LHCN-M2 (cell line): ENCODE measurements at regions not wholly inside any gene's neighbourhood (a gene's known extent, or its start where the extent isn't known, plus 50 kb on each side); places are given as distances from the start of the nearest gene placed in this dataset.

ENCODE experiments used
- DNase-seq: peaks from one replicate; pipeline ENCODE4 v3.0.0-alpha.2; 2012; ENCODE audit warnings: low read depth

DNA sequence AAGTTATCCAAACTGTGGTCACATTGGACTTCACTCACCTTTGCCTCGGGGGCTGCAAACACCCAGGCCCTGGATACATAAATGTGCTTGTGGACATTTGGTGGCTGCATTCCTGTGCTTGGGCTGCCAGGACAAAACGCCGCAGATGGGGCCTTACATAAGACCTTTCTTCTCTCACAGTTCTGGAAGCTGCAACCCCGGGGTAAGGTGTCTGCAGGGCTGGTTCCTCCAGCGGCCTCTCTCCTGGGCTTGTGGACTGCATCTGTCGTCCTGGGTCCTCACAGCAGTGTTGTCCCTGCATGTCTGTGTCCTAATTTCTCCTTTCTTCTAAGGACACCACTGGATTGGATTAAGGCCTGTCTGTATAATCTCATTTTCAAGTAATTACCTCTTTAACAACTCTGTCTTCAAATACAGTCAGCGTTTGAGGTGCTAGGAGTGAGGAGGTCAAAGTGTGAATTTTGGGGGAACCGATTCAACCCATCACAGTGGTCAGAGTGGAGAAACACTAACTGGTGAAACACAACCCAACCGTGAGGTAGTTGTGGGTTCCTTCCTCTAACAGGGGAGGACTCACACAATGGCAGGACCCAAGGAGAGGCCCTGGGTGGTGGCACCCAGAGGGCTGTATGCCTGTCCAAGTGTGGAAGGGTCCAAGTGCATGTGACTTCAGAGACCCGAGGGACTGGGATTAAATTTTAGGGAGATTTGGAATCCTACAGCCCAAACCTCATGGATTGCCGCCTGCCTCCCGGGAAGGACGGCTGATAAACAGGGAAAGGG, 415.6 kb downstream of the IRX2 start:
- DNase-seq = no peak

DNA sequence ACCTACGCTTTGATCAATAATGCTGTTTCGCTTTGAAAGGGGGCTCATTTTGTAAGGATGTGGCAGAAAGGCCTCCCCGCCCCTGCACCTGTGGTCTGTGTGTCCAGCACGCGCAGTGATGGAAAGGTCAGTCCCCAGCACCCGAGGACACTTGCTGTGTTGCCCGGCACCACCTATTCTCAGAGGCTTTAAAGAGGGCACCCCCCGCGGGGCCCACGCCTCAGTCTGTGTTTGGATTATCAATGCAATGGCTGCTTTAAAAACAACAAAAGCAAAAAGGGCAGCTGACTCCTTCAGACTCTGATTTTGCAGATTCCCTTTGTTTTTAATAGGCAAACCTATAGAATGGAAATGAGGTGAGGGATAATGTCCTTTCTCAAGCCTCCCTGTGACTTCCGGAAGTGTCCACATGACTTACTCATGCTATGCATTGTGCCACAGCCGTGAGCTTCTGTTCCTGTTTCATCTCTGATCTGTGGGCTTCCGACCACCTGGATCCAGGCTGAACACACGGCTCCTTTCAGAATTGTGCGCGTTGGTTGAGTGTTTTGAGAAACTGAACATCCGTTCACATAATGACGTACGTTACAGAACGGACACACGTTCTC, 416.2 kb downstream of the IRX2 start:
- no peak for DNase-seq

DNA sequence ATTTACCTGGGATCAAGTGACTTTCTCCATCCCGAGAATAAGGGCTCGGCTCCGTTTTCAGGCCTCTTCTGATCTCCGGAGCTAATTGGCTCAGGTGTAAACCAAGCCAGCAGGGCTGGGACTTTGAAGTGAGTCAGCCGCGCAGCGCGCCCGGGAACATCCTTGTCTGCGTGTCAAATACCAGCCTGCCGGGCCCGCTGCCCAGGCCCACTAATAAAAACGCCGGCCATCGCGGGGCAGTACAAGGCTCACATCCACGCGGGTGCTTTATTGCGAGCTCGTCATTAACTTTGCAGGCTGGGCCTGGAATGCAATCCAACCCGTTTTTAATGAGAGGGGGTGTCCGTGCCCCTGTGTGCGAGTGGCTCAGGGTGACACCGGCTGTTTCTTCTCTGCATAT, 416.8 kb downstream of the IRX2 start:
- DNase-seq = no peak

DNA sequence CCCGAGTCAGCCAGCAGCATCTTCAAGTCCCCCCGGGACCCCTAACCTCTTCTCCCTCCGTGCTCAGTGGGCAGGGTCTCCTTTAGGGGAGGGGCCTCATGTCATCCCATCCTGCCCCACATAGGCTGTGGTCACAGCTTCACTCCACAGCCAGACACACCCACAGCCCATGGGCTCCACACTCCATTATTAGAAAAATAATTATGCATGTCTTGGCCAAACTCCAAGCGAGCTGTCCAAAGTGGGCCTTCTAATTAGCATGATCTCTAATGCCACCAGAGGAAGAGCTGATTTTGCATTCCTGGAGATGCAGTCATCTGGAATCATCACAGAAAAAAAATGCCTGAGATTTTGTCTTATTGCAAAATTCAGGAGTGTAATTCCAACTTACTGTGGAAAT, 418.2 kb downstream of the IRX2 start:
- DNase-seq = no peak

DNA sequence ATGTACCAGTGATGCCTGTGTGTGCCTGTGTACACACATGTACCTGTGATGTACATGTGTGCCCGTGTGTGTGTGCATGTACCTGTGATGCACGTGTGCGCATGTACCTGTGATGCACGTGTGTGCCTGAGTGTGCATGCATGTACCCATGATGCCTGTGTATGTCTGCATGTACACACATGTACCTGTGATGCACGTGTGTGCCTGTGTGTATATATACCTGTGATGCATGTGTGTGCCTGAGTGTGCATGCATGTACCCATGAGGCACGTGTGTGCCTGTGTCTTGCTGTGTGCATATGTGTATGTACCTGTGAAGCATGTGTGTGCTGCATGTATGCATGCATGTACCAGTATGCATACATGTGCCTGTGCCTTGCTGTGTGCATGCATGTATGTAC, 419.0 kb downstream of the IRX2 start:
- DNase-seq = no peak

DNA sequence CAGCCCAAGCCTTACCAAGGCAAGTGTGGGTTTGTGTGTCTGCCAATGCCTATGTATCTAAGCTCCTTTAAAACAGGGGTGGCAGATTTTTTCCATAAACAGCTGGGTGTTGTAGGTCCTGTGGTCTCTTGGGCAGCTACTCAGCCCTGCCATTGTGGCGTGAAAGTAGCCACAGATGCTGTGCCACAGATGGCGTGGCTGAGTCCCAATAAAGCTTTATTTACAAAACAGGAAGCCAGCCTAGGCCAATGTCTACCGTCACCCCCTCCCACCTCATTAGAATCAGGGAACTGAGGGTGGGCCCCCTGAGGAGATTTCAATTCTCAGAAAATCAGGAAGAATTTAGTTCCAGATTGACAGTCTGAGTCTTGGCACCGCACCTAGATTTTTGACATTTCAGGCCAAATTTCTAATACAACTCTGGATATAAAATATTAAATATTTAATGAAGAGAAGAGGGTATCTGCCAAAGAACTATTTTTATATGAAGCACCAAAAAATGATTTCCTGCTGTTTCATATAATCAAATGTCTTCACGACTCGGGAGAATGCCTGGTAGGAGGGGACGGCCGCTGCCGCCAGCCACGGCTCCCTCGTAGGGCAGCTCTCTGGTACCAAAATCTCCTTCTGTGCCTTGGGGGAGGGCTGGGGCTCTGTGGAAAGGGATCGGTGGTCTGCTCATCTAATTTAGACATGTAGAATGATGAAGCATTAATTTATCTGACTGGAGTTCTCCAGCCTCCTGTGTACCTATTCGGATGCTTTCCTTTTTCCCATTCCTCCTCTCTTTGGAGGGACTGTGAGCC, 420.9 kb downstream of the IRX2 start:
- no peak for DNase-seq

DNA sequence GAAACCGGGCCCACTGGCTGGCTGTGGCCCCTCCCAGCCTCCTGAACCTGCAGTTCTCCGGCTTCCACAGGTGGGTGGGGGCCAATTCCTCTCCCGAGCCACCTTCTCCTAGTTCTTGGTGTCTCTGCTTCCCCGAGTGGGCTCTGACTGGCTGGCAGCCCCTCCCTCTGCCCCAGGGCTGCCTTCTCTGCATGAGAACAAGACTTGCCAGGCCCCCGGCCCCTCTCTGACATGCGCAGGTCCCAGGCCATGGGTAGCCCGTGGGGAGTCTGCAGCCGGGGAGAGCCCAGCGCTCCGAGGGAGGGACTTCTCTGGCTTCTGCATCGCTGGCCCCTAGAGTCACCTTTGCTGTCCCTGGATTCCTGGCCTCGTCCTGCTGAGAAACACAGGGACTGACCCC, 421.7 kb downstream of the IRX2 start:
- no peak for DNase-seq

DNA sequence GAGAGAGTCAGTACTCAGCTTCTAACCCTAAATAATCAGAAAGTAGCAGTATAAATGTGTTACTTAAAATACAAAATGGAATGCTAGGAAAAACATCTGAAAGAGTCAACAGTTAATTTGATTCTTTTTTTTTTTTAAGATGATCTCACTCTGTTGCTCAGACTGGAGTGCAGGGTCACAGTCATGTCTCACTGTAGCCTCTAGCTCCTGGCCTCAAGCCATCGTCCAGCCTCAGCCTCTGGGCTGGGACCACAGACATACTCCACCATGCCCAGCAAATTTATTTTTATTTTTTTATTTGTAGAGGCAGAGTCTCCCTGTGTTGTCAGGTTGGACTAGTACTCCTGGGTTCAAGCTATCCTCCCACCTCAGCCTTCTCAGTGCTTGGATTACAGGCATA, 424.9 kb downstream of the IRX2 start:
- DNase-seq = no peak

DNA sequence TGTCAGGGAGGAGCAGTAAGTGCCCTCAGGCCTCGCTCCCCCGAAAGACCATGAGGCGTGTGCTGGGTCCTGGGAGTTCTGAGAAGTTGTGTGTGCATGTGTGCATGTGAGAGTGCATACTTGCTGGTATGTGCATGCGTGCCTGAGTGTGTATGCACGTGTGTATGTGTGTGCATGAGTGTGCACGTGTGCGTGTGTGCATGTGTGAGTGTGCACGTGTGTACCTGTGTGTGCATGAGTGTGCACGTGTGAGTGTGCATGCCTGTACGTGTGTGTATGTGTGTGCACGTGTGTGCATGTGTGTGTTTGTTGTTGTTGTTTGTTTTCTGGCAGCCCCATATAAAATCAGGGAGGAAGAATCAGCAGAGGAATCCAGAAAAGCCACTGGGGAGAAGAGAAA, 426.7 kb downstream of the IRX2 start:
- DNase-seq = no peak

DNA sequence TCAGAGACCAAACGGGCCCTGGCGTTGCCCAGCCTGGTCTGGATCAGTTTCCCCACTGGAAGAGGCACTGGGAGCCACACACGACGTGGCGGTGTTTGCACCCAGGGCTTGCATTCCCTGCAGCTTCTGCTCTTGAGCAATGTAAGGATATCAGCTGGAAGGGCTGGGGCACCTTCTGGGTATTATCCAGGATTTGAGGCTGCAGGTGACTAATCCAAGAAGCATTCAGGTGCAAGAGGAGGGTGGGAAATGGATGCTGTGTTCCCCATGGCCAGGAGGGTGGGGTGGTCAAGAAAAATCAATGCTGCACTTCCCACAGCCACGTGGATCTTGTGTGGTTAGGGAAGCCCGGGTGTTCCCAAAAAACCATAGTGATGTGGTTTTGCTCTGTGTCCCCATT, 430.9 kb downstream of the IRX2 start:
- DNase-seq = no peak

DNA sequence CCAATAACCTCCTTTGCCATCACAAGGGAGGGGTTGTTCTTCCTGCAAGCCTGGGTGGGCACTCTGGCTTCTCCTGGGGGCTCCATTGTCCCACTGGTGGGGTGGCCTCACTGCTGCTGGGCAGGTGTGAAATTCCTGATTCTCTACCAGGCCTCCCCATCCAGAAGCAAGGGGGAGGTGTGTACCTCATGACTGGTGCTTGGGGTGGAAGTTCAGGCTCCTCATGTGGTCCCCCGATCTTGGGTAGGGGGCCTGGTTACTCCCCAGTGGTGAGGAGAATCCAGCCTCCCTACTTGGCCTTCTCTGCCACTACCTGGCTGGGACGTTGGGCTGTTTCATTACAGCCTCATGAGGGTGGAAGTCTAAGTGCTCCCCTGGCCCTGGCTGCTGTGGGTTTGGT, 433.9 kb downstream of the IRX2 start:
- DNase-seq = no peak

DNA sequence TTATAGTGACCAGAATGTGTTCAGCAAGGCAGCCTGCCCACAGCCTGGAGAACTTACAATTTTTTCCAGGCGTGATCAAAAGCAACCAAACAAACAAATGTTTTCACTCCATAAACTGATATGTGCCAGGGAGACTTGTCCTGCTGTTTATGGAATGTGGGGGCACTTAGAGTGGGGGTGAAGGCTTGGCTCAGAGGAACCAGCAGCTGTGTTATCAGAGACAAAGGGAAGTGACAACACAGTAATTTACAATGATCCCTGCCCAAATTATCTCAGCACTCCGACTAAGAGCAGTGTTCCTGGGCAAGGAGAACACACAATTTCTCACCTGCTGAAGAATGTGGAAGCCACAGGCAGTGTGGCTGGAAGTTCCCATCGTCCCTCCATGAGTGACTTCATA, 429.1 kb upstream of the IRX4 start:
- DNase-seq = no peak

DNA sequence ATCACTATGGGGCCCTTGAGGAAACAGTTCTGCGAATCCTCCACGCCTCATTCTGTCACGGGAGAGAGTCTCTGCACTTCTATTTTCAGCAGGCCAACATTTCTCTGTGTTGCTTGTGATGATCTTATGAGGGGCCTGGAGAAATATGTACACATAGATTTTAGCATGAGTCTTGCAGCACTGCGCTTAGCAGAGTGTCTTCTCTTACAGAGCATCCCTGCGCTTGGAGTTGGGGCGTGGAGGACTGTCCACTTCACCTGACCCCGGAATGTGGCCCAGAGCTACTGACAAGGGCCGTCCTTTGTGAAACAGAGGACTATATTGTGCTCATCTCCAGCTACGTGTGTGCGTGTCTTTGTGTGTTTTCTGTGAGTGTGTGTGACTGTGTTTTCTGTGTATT, 428.2 kb upstream of the IRX4 start:
- no peak for DNase-seq

DNA sequence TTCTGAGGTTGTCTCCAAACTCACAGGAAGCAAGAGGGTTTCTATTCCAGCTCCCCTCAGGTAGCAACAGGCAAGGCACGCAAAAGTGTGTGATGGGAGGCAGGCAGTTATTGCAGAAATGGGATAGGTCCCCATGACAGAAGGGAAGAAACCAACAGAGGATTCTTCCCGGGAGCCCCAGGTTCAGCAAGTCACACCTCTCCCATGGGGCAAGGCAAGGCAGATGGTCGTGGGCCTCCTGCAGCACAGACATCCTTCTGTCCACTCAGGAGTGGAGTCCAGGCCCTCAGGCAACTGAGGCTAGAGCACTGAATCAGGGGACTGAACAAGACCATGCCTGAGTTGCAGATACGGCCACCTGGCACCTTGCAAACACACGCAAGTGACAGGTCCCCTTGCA, 424.9 kb upstream of the IRX4 start:
- DNase-seq = no peak

DNA sequence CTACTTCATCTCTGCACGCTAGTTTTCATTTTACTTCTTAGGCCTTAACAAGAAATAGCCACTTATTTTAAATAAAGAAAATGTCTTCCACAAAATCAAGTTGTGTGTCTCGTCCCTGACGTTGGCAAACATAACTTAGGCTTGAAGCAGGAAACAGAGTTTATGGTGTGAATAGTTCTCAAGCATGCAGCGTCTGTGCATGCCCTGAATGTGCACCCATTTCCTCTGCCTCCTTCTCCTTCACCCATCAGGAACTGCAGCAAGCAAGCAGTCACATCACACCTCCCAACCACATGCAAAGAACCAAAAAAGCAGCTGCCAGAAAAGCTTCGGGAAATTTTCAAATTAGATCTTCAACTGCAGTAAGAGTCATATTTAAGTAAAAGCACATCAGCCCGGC, 424.0 kb upstream of the IRX4 start:
- no peak for DNase-seq

DNA sequence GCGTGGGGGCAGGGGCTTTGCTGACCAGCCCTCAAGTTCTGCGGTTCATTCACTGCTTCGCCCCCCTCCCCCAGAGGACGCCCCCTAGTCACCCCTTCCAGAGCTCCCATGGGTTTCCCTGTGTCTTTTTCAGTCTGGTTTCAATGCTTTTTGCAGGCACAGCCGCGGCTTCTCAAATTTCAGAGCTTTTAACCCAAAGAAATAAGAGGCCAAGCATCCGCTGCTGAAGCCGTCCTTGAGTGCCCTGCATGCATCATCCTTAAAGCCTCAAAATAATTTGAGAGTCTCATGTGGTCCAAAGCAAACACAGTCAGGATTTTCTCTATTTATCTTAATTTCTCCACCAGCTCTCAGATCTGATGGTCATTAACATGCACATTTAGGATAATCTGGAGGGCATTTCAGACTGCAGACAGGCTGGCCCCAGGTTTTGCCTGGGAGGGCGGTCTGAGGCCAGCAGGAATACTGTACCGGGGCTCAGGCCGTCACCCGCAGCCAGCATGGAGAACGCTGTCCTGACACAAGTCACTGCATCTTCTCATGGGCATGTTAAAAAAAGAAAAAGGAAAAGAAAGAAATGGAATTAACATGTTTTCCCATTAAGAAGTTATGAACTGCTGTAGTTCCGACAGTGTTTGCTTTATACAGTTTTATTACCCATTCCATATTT, 420.8 kb upstream of the IRX4 start:
- no peak for DNase-seq

DNA sequence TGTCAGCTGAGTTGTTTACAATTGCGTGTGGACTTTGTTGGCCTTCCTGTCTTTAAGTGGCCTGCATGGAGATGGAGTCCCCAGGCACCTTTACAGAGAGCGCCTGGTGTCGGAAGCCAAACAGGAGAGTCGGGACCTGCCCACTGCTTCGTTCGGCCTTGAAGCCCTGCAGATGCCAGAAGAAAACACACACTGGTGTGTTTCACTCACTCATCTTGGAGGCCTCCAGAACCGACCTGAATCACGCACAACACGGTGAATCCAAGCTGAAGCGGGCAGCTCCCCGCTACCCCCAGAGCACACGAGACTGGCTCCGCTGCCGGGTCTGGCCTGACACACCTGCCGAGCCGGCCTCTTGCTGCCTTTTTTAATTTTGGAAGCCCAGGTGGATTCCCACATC, 419.4 kb upstream of the IRX4 start:
- no peak for DNase-seq

DNA sequence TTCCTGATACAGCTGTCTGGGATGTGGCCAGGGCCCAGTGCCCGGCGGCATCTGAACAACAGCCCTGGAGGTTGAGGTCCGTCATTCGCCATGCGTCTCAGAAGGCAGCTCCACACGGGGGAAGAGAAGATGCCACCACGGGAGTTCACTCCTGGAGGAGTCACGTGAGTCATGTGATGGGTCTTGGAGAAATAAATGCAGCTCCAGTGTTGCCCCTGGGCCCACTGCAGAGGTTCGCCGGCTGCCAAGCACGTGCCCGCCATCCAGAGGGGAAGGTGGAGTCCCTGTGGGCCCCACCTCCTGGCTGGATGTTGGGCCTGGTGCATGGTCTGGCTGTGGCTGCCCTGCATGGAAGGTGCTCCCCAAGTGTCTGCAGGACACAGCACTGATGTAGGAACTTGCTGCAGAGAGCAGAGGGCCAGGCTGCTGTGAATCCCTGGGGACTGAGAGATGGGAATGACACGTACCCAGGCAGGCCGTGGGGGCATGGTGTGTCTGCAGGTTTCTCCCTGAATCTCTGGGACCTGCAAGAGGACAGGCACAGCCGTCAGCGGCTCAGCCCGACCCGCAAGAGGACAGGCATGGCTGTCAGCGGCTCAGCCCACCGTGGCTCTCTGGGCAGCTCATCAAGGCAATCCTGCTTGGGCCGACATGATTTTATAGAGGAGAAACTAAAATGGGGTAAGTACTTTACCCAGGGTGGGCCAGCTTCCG, 418.3 kb upstream of the IRX4 start:
- no peak for DNase-seq

DNA sequence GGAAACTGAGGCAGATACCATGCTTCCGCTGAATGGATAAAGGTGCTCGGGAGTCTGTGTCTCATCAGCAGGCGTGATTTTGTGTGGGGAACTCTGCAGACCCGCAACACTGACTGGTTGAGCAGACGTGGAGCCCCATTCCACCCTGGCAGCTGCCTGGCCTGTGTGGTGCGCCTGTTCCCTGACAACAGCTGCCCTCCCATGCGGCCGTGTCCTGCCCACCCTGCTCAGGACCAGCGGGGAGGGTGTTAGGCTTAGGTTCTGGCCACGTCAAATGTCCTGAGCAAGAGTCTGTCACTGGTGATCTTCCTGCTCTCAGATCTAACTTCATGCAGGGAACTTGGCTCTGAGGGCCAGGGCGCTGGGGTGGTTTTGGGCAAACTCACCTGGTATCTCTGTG, 417.7 kb upstream of the IRX4 start:
- DNase-seq = no peak

DNA sequence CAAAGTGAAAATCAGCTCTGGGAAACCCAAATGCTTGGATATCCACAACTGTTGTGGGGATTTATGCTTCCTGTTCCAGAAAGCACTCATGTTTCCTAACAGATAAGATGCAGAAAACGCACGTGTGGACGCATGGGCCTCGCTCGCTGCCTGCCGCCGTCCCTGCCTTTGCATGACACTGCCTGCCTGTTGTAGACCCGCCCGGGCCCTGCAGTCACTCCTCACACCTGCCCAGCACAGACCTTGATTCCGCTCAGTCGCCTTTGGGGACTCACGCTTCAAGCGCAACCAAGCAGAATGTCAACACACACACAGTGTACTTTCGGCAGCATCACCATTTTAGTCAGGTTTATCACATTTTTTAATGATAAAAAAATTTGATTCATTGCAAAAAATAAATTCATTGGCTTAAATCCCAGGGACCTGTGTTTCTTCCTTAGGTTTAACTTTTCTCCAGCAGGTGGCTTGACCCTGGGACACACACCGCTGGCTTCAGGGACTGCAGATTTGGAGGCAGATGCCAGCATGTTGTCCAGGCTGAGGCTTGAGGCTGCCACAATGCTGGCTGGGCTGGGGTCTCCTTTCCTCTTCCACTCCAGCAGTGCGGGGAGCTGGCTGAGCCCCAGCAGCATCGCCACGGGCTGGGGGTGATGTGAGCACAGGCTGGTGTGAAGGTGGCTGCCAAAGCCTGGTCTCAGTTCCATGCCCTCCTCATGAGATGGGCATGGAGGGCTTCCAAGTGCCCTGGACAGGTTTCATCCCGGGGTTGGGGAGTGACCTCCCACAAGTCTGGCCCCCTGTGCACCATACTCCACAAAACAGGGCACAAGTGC, 416.9 kb upstream of the IRX4 start:
- no peak for DNase-seq

DNA sequence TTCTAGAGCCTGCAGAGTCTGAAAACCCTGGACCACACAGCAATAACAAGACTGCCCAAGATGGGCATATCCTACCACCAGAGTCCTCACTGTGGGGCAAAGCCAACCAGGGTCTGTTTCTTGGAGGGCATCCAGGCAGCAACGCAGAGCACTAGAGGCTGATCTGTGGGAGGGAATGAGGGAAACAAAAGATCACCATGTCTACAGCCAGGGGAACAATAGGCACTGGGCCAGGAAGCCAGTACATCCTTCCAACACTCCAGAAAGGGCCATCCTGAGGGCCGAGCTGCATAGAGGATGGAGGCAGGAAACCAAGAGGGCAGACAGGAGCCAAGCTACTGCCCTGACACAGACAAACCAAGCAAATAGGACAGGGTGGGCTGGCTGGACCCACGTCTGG, 416.1 kb upstream of the IRX4 start:
- no peak for DNase-seq
